GM21737 (cell line): ENCODE measurements at regions not wholly inside any gene's neighbourhood (a gene's known extent, or its start where the extent isn't known, plus 50 kb on each side); places are given as distances from the start of the nearest gene placed in this dataset.

Experiments used
- ATAC-seq: cut with Tn5 transposase; IDR thresholded peaks from one replicate; pipeline ENCODE4 v1.9.1; 2021; ENCODE audit warnings: mild to moderate bottlenecking, moderate library complexity; ENCODE audit not compliant: unreplicated experiment

DNA sequence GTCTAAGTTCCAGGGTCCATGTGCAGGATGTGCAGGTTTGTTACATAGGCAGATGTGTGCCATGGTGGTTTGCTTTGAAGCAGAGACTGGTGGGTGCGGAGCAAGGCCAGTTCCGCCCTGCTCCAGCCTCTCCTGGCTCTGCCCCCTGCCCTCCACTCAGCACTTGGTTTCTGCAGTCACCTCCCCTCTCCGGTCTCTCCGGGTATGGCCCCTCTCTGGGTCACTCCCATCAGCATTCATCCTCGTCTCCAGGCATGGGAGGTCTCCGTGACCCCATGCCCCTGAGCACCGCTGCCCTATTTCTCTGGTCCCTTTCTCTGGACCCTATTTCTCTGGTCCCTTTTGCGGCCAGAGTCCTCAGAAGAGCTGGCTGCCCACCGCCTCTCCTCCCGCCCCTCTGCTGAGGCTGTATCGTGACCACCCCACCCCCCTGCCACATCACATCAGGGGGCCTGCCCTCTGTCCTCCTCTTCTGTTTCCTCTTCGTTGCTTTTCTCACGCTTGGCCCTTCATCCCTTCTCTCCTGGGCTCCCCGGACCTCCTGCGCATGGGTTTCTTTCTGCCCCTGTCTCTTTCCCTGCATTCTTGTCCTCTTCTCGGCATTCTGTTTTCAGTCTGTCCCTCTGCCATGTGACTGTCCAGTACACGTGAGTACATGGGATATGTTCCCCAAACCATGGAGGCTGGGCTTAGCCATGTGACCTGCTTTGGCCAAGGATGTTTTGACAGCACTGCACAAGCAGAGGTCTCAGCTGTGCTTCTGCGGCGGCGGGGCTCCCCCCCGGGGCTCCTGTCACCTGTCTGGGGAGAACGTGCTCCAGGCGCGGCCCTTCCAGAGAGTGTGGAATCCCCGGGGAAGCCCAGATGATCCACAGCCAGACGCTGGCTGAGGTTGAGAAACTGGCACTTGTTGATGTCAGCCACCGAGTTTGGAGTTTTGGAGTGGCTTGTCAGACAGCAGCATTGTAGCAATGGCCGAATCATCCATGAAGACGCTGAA, 54.4 kb upstream of the C1orf174 start:
- ATAC-seq, result no peak

DNA sequence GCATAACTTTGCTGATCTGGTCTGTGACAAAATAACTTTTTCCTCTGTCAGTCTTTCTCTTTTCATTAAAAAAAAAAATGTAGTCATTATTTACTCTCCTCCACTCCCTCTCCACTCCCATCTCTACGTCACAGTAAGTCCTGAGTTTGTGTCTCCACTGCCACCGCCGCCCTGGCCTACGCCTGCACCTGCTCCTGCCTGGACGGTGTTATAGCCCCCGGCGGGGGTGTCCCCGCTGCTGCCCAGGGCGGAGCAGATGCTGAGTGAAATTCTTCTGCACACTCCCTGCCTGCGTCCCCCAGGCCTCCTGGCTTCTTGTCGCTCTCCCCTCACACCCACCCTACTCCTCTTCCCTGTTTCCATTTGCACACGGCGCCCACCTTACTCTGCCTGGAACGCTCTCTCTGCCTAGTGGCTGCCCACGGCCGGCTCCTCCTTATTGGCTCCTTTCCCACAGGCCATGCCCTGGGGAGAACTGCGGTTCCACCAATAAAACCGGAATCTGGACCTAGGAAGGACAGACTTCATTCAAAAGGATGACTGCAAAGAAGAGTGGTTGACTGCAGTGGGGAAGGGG, 55.2 kb upstream of the C1orf174 start:
- ATAC-seq, result no peak

- ATAC-seq, result no peak
Measured at GRCh38 chr1:3956527-3957170, 56.6 kb upstream of the C1orf174 start.

DNA sequence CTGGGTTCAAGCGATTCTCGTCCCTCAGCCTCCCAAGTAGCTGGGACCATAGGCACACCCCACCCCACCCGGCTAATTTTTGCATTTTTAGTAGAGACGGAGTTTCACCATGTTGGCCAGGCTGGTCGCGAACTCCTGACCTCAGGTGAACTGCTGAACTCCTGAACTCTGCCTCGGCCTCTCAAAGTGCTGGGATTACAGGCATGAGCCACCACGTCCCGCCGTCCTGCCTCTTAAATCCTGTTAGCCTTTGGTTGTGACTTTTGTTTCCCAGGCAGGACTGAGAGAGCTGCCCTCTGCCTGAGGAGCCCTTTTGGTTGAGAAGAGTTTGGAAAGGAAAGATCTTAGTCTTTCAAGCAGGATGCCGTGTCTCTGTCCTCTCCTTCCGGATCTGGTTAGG, 59.3 kb upstream of the C1orf174 start:
- no peak for ATAC-seq

- ATAC-seq, result no peak
Measured at GRCh38 chr1:3963554-3963953, 63.5 kb upstream of the C1orf174 start.

- no peak for ATAC-seq
Measured at GRCh38 chr1:3965693-3966092, 65.6 kb upstream of the C1orf174 start.

- ATAC-seq, result no peak
Measured at GRCh38 chr1:3968851-3969250, 68.8 kb upstream of the C1orf174 start.

DNA sequence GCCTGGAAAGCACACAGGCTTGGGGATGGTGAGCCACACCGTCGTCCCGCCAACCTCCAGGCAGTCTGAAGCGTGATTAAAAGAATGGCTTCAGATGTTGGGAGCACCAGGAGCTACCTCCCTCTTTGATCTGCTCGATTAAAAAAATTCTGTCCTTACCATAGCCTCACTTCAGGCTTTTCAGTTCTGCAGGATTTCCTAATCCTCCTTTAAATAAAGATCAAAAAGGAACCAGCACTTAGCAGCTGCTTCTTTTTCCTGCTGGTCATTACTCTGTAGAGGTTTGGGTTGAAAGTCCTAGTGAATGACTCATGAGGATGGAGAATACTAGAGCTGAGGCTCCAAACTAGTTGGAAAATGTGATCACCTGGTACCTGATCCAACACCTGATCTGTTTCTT, 71.9 kb upstream of the C1orf174 start:
- ATAC-seq, result no peak

DNA sequence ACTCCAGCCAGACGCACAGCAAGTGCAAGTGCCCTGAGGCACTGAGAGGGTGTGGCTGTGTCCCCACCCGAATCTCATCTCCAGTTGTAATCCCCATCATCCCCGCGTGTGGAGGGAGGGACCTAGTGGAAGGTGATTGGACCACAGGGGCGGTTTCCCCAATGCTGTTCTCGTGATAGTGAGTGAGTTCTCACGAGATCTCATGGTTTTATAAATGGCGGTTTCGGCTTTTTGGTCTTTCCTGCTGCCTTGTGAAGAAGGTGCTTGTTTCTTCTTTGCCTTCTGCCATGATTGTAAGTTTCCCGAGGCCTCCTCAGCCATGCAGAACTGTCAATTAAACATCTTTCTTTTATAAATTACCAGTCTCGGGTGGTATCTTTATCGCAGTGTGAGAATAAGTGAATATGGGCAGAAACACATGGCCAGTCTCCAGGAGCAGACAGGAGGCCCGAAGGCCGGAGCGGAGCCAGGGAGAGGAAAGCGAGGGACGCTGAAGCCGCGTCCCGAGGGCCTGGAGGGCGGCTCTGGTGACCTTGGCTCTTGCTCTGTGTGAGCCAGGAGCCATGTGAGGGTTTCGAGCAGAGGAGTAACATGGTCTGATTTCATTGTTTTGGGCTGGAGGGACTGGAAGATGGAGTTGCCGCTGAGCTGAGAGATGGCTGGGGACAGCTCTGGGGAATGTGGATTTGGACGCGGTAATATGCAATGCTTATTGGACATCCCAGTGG, 76.0 kb upstream of the C1orf174 start:
- no peak for ATAC-seq

DNA sequence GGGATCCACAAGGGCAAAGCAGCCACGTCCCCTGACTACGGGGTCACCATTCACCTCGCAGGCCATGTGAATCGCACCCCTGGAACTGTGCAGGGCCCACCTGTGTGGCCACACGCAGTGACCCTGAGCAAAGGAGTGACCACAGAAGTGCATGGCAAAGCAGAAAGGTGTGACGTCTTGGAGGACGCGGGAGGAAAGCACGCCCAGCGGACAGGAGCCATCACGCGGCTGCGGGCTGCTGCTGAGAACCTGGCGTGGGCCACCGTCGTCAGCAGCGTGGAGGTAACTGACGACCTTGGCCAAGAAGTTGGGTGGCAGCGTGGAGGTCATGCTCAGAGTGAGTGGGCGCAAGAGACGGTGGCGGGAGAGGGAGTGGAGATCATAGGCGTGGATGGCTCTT, 76.7 kb upstream of the C1orf174 start:
- no peak for ATAC-seq

DNA sequence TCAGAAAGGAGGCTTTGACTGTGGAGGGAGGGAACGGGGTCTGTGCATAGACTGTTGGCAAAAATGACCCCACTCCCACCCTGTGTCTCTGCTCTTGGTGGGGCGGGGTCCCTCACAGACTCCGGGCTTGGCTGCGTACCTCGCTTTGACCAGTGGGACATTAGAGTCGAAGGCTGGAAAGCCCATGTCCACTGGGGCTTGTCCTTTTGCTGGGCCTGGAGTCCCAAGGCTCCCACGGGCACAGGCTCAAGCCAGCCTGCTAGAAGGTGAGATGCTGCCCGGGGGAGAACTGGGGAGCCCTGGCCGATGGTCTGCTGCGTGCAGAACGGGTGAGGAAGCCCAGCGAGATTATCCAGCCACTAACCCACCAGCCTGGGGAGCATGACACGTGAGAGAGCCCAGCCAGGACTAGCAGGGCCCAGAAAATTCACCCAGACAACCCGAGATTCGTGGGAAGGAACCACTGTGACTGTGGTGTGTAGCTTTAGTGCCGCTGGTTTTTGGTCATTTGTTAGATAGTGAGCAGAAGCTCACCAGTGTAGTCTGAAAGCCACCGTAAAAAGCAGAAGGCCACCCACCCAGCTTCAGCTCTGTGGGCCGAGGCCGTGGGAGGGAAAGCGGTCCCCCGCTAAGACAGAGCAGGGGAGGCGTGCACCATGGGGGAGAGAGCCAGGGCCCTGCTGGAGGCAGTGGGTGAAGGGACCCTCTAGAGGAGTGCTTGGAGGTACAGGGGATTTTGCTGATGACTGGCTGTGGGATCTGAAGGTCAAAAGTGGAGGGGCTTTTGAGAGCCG, 78.3 kb upstream of the C1orf174 start:
- ATAC-seq, result no peak

DNA sequence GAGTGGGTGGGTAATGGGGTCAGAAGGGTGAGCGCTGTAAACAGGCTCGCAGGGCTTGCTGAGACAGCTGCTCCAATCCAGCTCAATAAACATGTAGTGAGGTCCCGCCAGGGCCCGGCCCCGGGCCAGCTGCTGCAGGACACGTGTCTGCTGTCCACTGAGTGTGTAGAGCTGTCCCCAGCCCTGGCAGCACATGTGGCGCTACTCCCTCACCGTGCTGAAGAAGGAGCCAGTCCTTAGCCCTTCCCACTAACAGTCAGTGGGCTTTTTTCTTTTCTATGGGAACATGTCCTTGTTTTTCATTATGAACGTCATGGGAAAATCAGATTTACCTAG, 78.9 kb upstream of the C1orf174 start:
- no peak for ATAC-seq

GRCh38 chr1:3981261-3981660, 81.2 kb upstream of the C1orf174 start:
- ATAC-seq, result no peak

- no peak for ATAC-seq
Measured at GRCh38 chr1:3981746-3982505, 81.9 kb upstream of the C1orf174 start.

DNA sequence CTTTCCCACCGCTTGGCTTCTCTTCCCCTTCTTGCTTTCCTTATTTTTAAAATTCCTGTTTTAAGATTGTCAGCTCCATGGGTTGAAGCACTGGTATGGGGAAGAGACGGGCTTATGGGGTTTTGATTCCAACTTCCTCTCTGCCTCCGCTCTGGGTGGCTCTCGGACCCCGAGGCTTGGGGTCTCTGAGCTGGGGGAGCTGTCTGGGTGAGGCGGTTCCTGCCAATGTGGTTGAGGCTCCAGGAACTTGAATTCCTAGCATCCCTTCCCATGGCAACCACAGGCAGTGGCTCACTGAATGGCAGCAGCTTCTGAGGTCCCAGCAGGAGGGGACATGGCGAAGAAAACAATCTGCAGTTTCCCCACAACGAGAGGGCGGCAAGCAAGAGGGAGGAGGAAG, 83.1 kb upstream of the C1orf174 start:
- ATAC-seq, result no peak

- ATAC-seq, result no peak
Measured at GRCh38 chr1:3984586-3984985, 84.5 kb upstream of the C1orf174 start.

- ATAC-seq, result no peak
Measured at GRCh38 chr1:3986686-3987218, 86.7 kb upstream of the C1orf174 start.

- no peak for ATAC-seq
Measured at GRCh38 chr1:3987669-3988235, 87.7 kb upstream of the C1orf174 start.

DNA sequence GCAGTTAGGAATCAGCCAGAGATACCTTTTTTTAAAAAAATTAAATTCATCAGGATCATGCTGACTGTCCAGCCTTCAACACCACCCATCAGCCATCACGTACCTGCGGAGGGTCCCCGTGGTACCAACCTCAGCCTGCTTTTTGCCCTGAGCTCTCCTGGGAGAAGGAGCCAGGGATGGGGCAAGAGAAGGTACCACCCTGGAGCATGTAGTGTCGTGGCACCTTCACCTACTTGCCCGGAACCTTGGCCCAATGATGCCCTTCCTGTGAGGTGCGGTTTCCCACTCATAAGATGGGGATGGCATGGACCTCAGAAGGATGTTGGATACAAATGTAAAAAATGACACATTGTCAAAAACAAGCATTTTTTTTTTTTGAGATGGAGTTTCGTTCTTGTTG, 88.4 kb upstream of the C1orf174 start:
- no peak for ATAC-seq
